GM12891 (cell line): ENCODE measurements at regions not wholly inside any gene's neighbourhood (a gene's known extent, or its start where the extent isn't known, plus 50 kb on each side); places are given as distances from the start of the nearest gene placed in this dataset.

ENCODE experiments used
- POLR2A ChIP-seq: IDR thresholded peaks from 2 replicates; pipeline ENCODE4 v1.6.1; 2011; ENCODE audit warnings: low read depth, low read length, control low read depth
- POU2F2 ChIP-seq: IDR thresholded peaks from 2 replicates; pipeline ENCODE4 v1.6.1; 2011; ENCODE audit warnings: low read depth, mild to moderate bottlenecking, control low read depth, low read length, moderate library complexity
- SPI1 ChIP-seq: IDR thresholded peaks from 2 replicates; pipeline ENCODE4 v1.6.1; 2011; ENCODE audit warnings: low read depth, low read length, control low read depth

GRCh38 chr5:18052569-18052968 is 418.3 kb downstream of the TAF11L14 start:
- TF ChIP-seq POLR2A (no peak), SPI1 (no peak), POU2F2 (no peak)
